Astrocyte (in vitro differentiated cells and primary cell): ENCODE measurements at regions not wholly inside any gene's neighbourhood (a gene's known extent, or its start where the extent isn't known, plus 50 kb on each side); places are given as distances from the start of the nearest gene placed in this dataset.
A peak's percentile ranks its signal among the peaks of the same experiment; 100 is the strongest.
"Not testable (repeated sequence)": the region's sequence is repeated elsewhere in the genome, so short reads cannot be mapped to it uniquely, and the experiment has no call there.

Experiments used
- DNase-seq: peaks from one replicate; pipeline ENCODE4 v3.0.0-alpha.2; 2010; ENCODE audit warnings: low read depth
- FAIRE-seq: peaks from 2 replicates; lab custom pipeline; 2011; peaks lifted over from hg19 to GRCh38; lab: Jason Lieb, UNC
- H2AFZ ChIP-seq: 2 replicates; pipeline ENCODE4 v1.6.0; 2012; ENCODE audit warnings: low read depth, low read length, inconsistent platforms
- H3K27ac ChIP-seq: 2 replicates; pipeline ENCODE4 v1.5.1; 2011; ENCODE audit warnings: low read depth, low read length, inconsistent platforms
- H3K27me3 ChIP-seq: 2 replicates; pipeline ENCODE4 v1.6.0; 2011; ENCODE audit warnings: low read length, inconsistent platforms; ENCODE audit not compliant: insufficient read depth
- H3K36me3 ChIP-seq: 2 replicates; pipeline ENCODE4 v1.5.1; 2011; ENCODE audit warnings: low read length, inconsistent platforms; ENCODE audit not compliant: insufficient read depth
- H3K4me1 ChIP-seq: 2 replicates; pipeline ENCODE4 v1.5.1; 2011; ENCODE audit warnings: low read length, inconsistent platforms; ENCODE audit not compliant: insufficient read depth
- H3K4me2 ChIP-seq: 2 replicates; pipeline ENCODE4 v1.6.0; 2012; ENCODE audit warnings: low read length, inconsistent platforms
- H3K4me3 ChIP-seq: 2 replicates; pipeline ENCODE4 v1.5.1; 2011; ENCODE audit warnings: low read depth, mild to moderate bottlenecking, low read length, inconsistent platforms; ENCODE audit not compliant: insufficient read depth
- H3K79me2 ChIP-seq: 2 replicates; pipeline ENCODE4 v1.6.0; 2012; ENCODE audit warnings: mild to moderate bottlenecking, low read length, inconsistent platforms; ENCODE audit not compliant: insufficient read depth
- H3K9ac ChIP-seq: 2 replicates; pipeline ENCODE4 v1.6.0; 2012; ENCODE audit warnings: mild to moderate bottlenecking, low read length, inconsistent platforms
- H3K9me3 ChIP-seq: 2 replicates; pipeline ENCODE4 v1.5.1; 2012; ENCODE audit warnings: low read depth, mild to moderate bottlenecking, low read length, inconsistent platforms; ENCODE audit not compliant: insufficient read depth
- H4K20me1 ChIP-seq: 2 replicates; pipeline ENCODE4 v1.6.0; 2012; ENCODE audit warnings: low read length, inconsistent platforms; ENCODE audit not compliant: insufficient read depth
- H3K27ac Mint-ChIP-seq: one replicate; pipeline ENCODE4 v1.8.0; 2021; ENCODE audit warnings: mild to moderate bottlenecking, mixed read lengths; ENCODE audit not compliant: unreplicated experiment
- H3K27me3 Mint-ChIP-seq: one replicate; pipeline ENCODE4 v1.8.0; 2021; ENCODE audit warnings: low read depth, mixed read lengths; ENCODE audit not compliant: unreplicated experiment
- H3K36me3 Mint-ChIP-seq: one replicate; pipeline ENCODE4 v1.8.0; 2021; ENCODE audit warnings: low read depth, mixed read lengths; ENCODE audit not compliant: unreplicated experiment
- H3K4me1 Mint-ChIP-seq: one replicate; pipeline ENCODE4 v1.8.0; 2021; ENCODE audit warnings: low read depth, mixed read lengths; ENCODE audit not compliant: unreplicated experiment
- H3K4me3 Mint-ChIP-seq: one replicate; pipeline ENCODE4 v1.8.0; 2021; ENCODE audit warnings: mild to moderate bottlenecking, moderate library complexity, mixed read lengths; ENCODE audit not compliant: unreplicated experiment
- H3K9me3 Mint-ChIP-seq: one replicate; pipeline ENCODE4 v1.8.0; 2021; ENCODE audit warnings: mild to moderate bottlenecking, mixed read lengths; ENCODE audit not compliant: unreplicated experiment
- CTCF ChIP-seq: IDR thresholded peaks from 2 replicates; pipeline ENCODE4 v1.5.1; 2011; ENCODE audit warnings: low read depth, mild to moderate bottlenecking, inconsistent platforms, low read length, moderate library complexity; ENCODE audit not compliant: insufficient read depth
- EZH2 ChIP-seq: IDR thresholded peaks from 2 replicates; pipeline ENCODE4 v1.6.1; 2012; ENCODE audit warnings: mild to moderate bottlenecking, low read length, inconsistent platforms; ENCODE audit not compliant: insufficient read depth

- Mint-ChIP-seq H3K4me1 (peaks cover 5% of the 10 kb centered on the region), H3K4me3 (no peak overlapping the region), H3K27ac (no peak overlapping the region), H3K36me3 (no peaks in the 10 kb centered on the region), H3K27me3 (no peaks in the 10 kb centered on the region), H3K9me3 (no peaks in the 10 kb centered on the region)
- H3K4me2 ChIP-seq, result no peak overlapping the region
- H3K79me2 ChIP-seq, result no peaks in the 10 kb centered on the region
- no peaks in the 10 kb centered on the region for H3K27me3 ChIP-seq
- no peak for FAIRE-seq
- TF ChIP-seq EZH2, result no peak
- TF ChIP-seq CTCF, result no peak
- H3K36me3 ChIP-seq, result no peaks in the 10 kb centered on the region
- no peaks in the 10 kb centered on the region for H3K9me3 ChIP-seq
- peak; percentile 51 for DNase-seq
- no peak overlapping the region for H3K9ac ChIP-seq
- no peak overlapping the region for H3K4me3 ChIP-seq
- H2AFZ ChIP-seq, result no peak overlapping the region
- H3K4me1 ChIP-seq, result no peaks in the 10 kb centered on the region
- no peak overlapping the region for H3K27ac ChIP-seq
- no peaks in the 10 kb centered on the region for H4K20me1 ChIP-seq
These were observed 66.6 kb downstream of the LACC1 start for GRCh38 chr13:43946281-43946680.

- FAIRE-seq (no peak), DNase-seq (no peak)
- Histone ChIP-seq H3K27me3 (no peaks in the 10 kb centered on the region), H3K9ac (no peak overlapping the region), H4K20me1 (no peaks in the 10 kb centered on the region), H3K36me3 (no peaks in the 10 kb centered on the region), H3K79me2 (no peaks in the 10 kb centered on the region), H3K27ac (no peak overlapping the region), H3K4me3 (no peak overlapping the region), H3K4me2 (no peak overlapping the region), H2AFZ (no peak overlapping the region), H3K9me3 (no peaks in the 10 kb centered on the region), H3K4me1 (no peaks in the 10 kb centered on the region)
- no peak overlapping the region for H3K4me3 Mint-ChIP-seq
- H3K27ac Mint-ChIP-seq, result no peak overlapping the region
- H3K36me3 Mint-ChIP-seq, result no peaks in the 10 kb centered on the region
- peaks cover under 1% of the 10 kb centered on the region for H3K4me1 Mint-ChIP-seq
- TF ChIP-seq EZH2 (no peak), CTCF (no peak)
- H3K9me3 Mint-ChIP-seq, result no peaks in the 10 kb centered on the region
- H3K27me3 Mint-ChIP-seq, result no peaks in the 10 kb centered on the region
These were observed 68.3 kb downstream of the LACC1 start for GRCh38 chr13:43947897-43948458.

GRCh38 chr13:43953370-43953769, 73.7 kb downstream of the LACC1 start:
- H3K4me1 Mint-ChIP-seq, result peaks cover 6% of the 10 kb centered on the region
- FAIRE-seq (no peak), DNase-seq (no peak)
- H3K9me3 Mint-ChIP-seq, result no peaks in the 10 kb centered on the region
- no peaks in the 10 kb centered on the region for H3K4me1 ChIP-seq
- H3K27me3 ChIP-seq, result no peaks in the 10 kb centered on the region
- no peaks in the 10 kb centered on the region for H3K9me3 ChIP-seq
- no peak overlapping the region for H3K27ac ChIP-seq
- H3K4me2 ChIP-seq, result no peak overlapping the region
- H3K36me3 ChIP-seq, result no peaks in the 10 kb centered on the region
- H3K27me3 Mint-ChIP-seq, result no peaks in the 10 kb centered on the region
- no peaks in the 10 kb centered on the region for H3K36me3 Mint-ChIP-seq
- no peak overlapping the region for H3K4me3 ChIP-seq
- no peak for TF ChIP-seq CTCF
- H2AFZ ChIP-seq, result no peak overlapping the region
- no peak overlapping the region for H3K9ac ChIP-seq
- H4K20me1 ChIP-seq, result no peaks in the 10 kb centered on the region
- no peaks in the 10 kb centered on the region for H3K79me2 ChIP-seq
- H3K27ac Mint-ChIP-seq, result no peak overlapping the region
- H3K4me3 Mint-ChIP-seq, result no peak overlapping the region

- H3K4me3 ChIP-seq, result not testable (repeated sequence)
These were observed 77.3 kb downstream of the LACC1 start for GRCh38 chr13:43956975-43957374.

More at GRCh38 chr13:43956975-43957374, 77.3 kb downstream of the LACC1 start:
- not testable (repeated sequence) for H3K27ac Mint-ChIP-seq, H3K27ac ChIP-seq, H3K27me3 Mint-ChIP-seq, H3K9ac ChIP-seq, H3K4me3 Mint-ChIP-seq, H3K79me2 ChIP-seq, H3K4me2 ChIP-seq, H4K20me1 ChIP-seq, H3K36me3 Mint-ChIP-seq, H3K4me1 Mint-ChIP-seq, DNase-seq, H2AFZ ChIP-seq, H3K27me3 ChIP-seq, H3K9me3 Mint-ChIP-seq, H3K9me3 ChIP-seq, H3K36me3 ChIP-seq, H3K4me1 ChIP-seq, FAIRE-seq
